IMR-90 (cell line): ENCODE measurements at regions not wholly inside any gene's neighbourhood (a gene's known extent, or its start where the extent isn't known, plus 50 kb on each side); places are given as distances from the start of the nearest gene placed in this dataset.

Experiments
- ATAC-seq: fragments of 200-7000 bp; cut with Tn5 transposase; 2 replicates; pipeline ENCODE4 v1.9.1; 2020; ENCODE audit warnings: low read depth, mild to moderate bottlenecking, moderate library complexity
- BruUV-seq: library from RNA; stranded (reverse); fragments of 400-500 nt; replicated peaks from 2 replicates; lab custom pipeline; 2021; lab: Mats Ljungman, UMichigan
- CTCF ChIA-PET: fragments of 300-600 bp; formaldehyde crosslinking; extraction: SDS; loops from one replicate; lab custom pipeline; 2021; ENCODE audit warnings: antibody characterized with exemption; lab: Yijun Ruan, JAX
- POLR2A ChIA-PET: fragments of 300-600 bp; sonication (Branson Sonifier 250); formaldehyde crosslinking; loops from one replicate; lab custom pipeline; 2022; ENCODE audit warnings: antibody characterized with exemption; ENCODE audit not compliant: unreplicated experiment; lab: Charles Lee
- DNase-seq: peaks from one replicate; pipeline ENCODE4 v3.0.0; 2013
- H2AFZ ChIP-seq: replicated peaks from 2 replicates; pipeline ENCODE3; 2013; ENCODE audit warnings: low read length, mild to moderate bottlenecking; ENCODE audit not compliant: poor library complexity
- H2AK5ac ChIP-seq: 2 replicates; pipeline ENCODE4 v1.6.1; 2013; ENCODE audit warnings: low read depth, low read length, inconsistent platforms
- H2AK9ac ChIP-seq: replicated peaks from 2 replicates; pipeline ENCODE3; 2013; ENCODE audit warnings: mild to moderate bottlenecking, low read depth, low read length, moderate library complexity; ENCODE audit not compliant: poor library complexity
- H2BK120ac ChIP-seq: 2 replicates; pipeline ENCODE4 v1.6.1; 2013; ENCODE audit warnings: low read depth, low read length, inconsistent platforms
- H2BK15ac ChIP-seq: 3 replicates; pipeline ENCODE4 v1.6.1; 2013; ENCODE audit warnings: low read depth, low read length, inconsistent platforms
- H2BK20ac ChIP-seq: 2 replicates; pipeline ENCODE4 v1.6.1; 2013; ENCODE audit warnings: low read depth, mild to moderate bottlenecking, inconsistent platforms, low read length, moderate library complexity
- H2BK5ac ChIP-seq: 2 replicates; pipeline ENCODE4 v1.6.1; 2013; ENCODE audit warnings: mild to moderate bottlenecking, low read depth, low read length, inconsistent platforms; ENCODE audit not compliant: poor library complexity, severe bottlenecking
- H3K14ac ChIP-seq: replicated peaks from 2 replicates; pipeline ENCODE4 v1.6.1; 2013; ENCODE audit warnings: low read depth, low read length, inconsistent platforms
- H3K18ac ChIP-seq: 2 replicates; pipeline ENCODE4 v1.6.1; 2013; ENCODE audit warnings: low read depth, low read length, control low read depth
- H3K23ac ChIP-seq: 2 replicates; pipeline ENCODE4 v1.6.1; 2013; ENCODE audit warnings: low read depth, low read length, inconsistent platforms
- H3K27ac ChIP-seq: 2 replicates; pipeline ENCODE4 v1.5.1; 2013; ENCODE audit warnings: mild to moderate bottlenecking, control low read depth, low read length; ENCODE audit not compliant: insufficient read depth
- H3K27me3 ChIP-seq: 2 replicates; pipeline ENCODE4 v1.6.1; 2013; ENCODE audit warnings: low read length; ENCODE audit not compliant: control insufficient read depth, insufficient read depth
- H3K36me3 ChIP-seq: 2 replicates; pipeline ENCODE4 v1.6.1; 2013; ENCODE audit warnings: low read length, mixed read lengths; ENCODE audit not compliant: control insufficient read depth, insufficient read depth
- H3K4ac ChIP-seq: 2 replicates; pipeline ENCODE4 v1.6.1; 2013; ENCODE audit warnings: low read depth, low read length, inconsistent platforms
- H3K4me1 ChIP-seq: 2 replicates; pipeline ENCODE4 v1.6.1; 2013; ENCODE audit warnings: low read length, mixed read lengths; ENCODE audit not compliant: control insufficient read depth, insufficient read depth
- H3K4me2 ChIP-seq: 2 replicates; pipeline ENCODE4 v1.6.1; 2013; ENCODE audit warnings: low read depth, mild to moderate bottlenecking, control low read depth, low read length, moderate library complexity
- H3K4me3 ChIP-seq: 2 replicates; pipeline ENCODE4 v1.5.1; 2013; ENCODE audit warnings: low read depth, mild to moderate bottlenecking, control low read depth, low read length, moderate library complexity; ENCODE audit not compliant: insufficient read depth
- H3K56ac ChIP-seq: 2 replicates; pipeline ENCODE4 v1.6.1; 2013; ENCODE audit warnings: low read length, inconsistent platforms; ENCODE audit not compliant: insufficient read depth; ENCODE audit errors: extremely low read depth
- H3K79me1 ChIP-seq, 2 experiments: 2 replicates each; pipeline ENCODE4 v1.6.1; 2013; ENCODE audit warnings: low read length in 2 of 2, inconsistent platforms in 1 of 2, low read depth in 1 of 2
- H3K9ac ChIP-seq: 2 replicates; pipeline ENCODE4 v1.6.1; 2013; ENCODE audit warnings: low read depth, low read length, control low read depth
- H3K9me1 ChIP-seq: 2 replicates; pipeline ENCODE4 v1.6.1; 2013; ENCODE audit warnings: low read length, inconsistent platforms; ENCODE audit not compliant: insufficient read depth
- H3K9me3 ChIP-seq: 2 replicates; pipeline ENCODE4 v1.6.1; 2013; ENCODE audit warnings: low read length; ENCODE audit not compliant: control insufficient read depth, insufficient read depth
- H4K20me1 ChIP-seq: 2 replicates; pipeline ENCODE4 v1.6.1; 2013; ENCODE audit warnings: low read length, inconsistent platforms; ENCODE audit not compliant: insufficient read depth
- H4K5ac ChIP-seq: 2 replicates; pipeline ENCODE4 v1.6.1; 2013; ENCODE audit warnings: mild to moderate bottlenecking, low read depth, low read length, control low read depth
- H4K8ac ChIP-seq, 2 experiments: 2 replicates each; pipeline ENCODE4 v1.6.1; 2013; ENCODE audit warnings: low read depth in 2 of 2, low read length in 2 of 2, control low read depth in 1 of 2, inconsistent platforms in 1 of 2
- H4K91ac ChIP-seq: 2 replicates; pipeline ENCODE4 v1.6.1; 2013; ENCODE audit warnings: low read depth, low read length, inconsistent platforms; ENCODE audit not compliant: insufficient read depth
- BHLHE40 ChIP-seq: fragments of 150-350 bp; IDR thresholded peaks from 2 replicates; pipeline ENCODE4 v1.6.1; 2016; ENCODE audit warnings: mild to moderate bottlenecking, low read depth, low read length
- CEBPB ChIP-seq: IDR thresholded peaks from 2 replicates; pipeline ENCODE4 v1.6.1; 2012; ENCODE audit warnings: low read depth, low read length, improper control_type of control experiment
- CHD1 ChIP-seq: IDR thresholded peaks from 2 replicates; pipeline ENCODE4 v1.6.1; 2012; ENCODE audit warnings: low read depth, low read length, improper control_type of control experiment
- CTCF ChIP-seq: conservative IDR thresholded peaks from 2 replicates; pipeline ENCODE4 v1.5.1; 2012; ENCODE audit warnings: mild to moderate bottlenecking, low read depth, low read length, improper control_type of control experiment
- ELK1 ChIP-seq: fragments of 150-350 bp; IDR thresholded peaks from 2 replicates; pipeline ENCODE4 v1.6.1; 2016; ENCODE audit warnings: low read depth, mild to moderate bottlenecking, low read length, moderate library complexity, borderline replicate concordance
- FOS ChIP-seq: fragments of 150-350 bp; IDR thresholded peaks from 2 replicates; pipeline ENCODE4 v1.6.1; 2016; ENCODE audit warnings: low read depth, low read length
- MAFK ChIP-seq: IDR thresholded peaks from 2 replicates; pipeline ENCODE4 v1.6.1; 2012; ENCODE audit warnings: low read depth, low read length, improper control_type of control experiment
- MAZ ChIP-seq: IDR thresholded peaks from 2 replicates; pipeline ENCODE4 v1.6.1; 2012; ENCODE audit warnings: low read depth, mild to moderate bottlenecking, low read length, improper control_type of control experiment, moderate library complexity, borderline replicate concordance
- MXI1 ChIP-seq: IDR thresholded peaks from 2 replicates; pipeline ENCODE4 v1.6.1; 2012; ENCODE audit warnings: low read depth, mild to moderate bottlenecking, low read length, moderate library complexity, borderline replicate concordance
- NFE2L2 ChIP-seq: fragments of 150-350 bp; IDR thresholded peaks from 2 replicates; pipeline ENCODE4 v1.6.1; 2016; ENCODE audit warnings: low read depth, mild to moderate bottlenecking, low read length
- POLR2A ChIP-seq: IDR thresholded peaks from 2 replicates; pipeline ENCODE4 v1.6.1; 2012; ENCODE audit warnings: mild to moderate bottlenecking, low read depth, low read length
- RAD21 ChIP-seq: IDR thresholded peaks from 2 replicates; pipeline ENCODE4 v1.6.1; 2012; ENCODE audit warnings: low read length, improper control_type of control experiment
- RCOR1 ChIP-seq: IDR thresholded peaks from 2 replicates; pipeline ENCODE4 v1.6.1; 2012; ENCODE audit warnings: mild to moderate bottlenecking, low read length, improper control_type of control experiment; ENCODE audit not compliant: insufficient replicate concordance
- RFX5 ChIP-seq: IDR thresholded peaks from 2 replicates; pipeline ENCODE4 v1.8.0; 2012; ENCODE audit warnings: low read depth, mild to moderate bottlenecking, low read length, moderate library complexity
- SMC3 ChIP-seq: fragments of 150-350 bp; IDR thresholded peaks from 2 replicates; pipeline ENCODE4 v1.6.1; 2016; ENCODE audit warnings: low read depth, mild to moderate bottlenecking, antibody characterized with exemption, low read length, moderate library complexity
- USF2 ChIP-seq: fragments of 150-350 bp; IDR thresholded peaks from 2 replicates; pipeline ENCODE4 v1.6.1; 2017; ENCODE audit warnings: mild to moderate bottlenecking, antibody characterized with exemption, low read length, low read depth
- WGBS, 2 experiments: methylation state at CpG; one replicate each; pipeline versions ENCODE4 v1.1.5 to v1.1.7; 2013; ENCODE audit warnings: missing lambda C conversion rate in 2 of 2; ENCODE audit not compliant: insufficient read length in 1 of 2; ENCODE audit errors: extremely low coverage in 2 of 2; 5-methylcytosine and 5-hydroxymethylcytosine counted together
- dilution Hi-C: fragments of 300-500 bp; cut with HindIII; formaldehyde crosslinking; loops from one replicate; pipeline ENCODE4 v1.14.3; 2018; ENCODE audit warnings: low sequenced_read_pairs; ENCODE audit not compliant: unreplicated experiment
- in situ Hi-C: fragments of 300-500 bp; cut with MboI; formaldehyde crosslinking; loops from 3 replicates; pipeline ENCODE4 v1.14.3; 2019; ENCODE audit warnings: low sequenced_read_pairs, inconsistent platforms, mixed read lengths
- intact Hi-C: fragments of 100-400 bp; cut with micrococcal nuclease; formaldehyde crosslinking; loops from 2 replicates; pipeline ENCODE4 v1.10.0; 2022

GRCh38 chr17:77792626-77793025 is 165.9 kb upstream of the TNRC6C start:
- no peaks in the 10 kb centered on the region for H3K79me1 ChIP-seq
- H4K20me1 ChIP-seq = no peaks in the 10 kb centered on the region
- H3K27ac ChIP-seq = no peak overlapping the region
- H3K4me1 ChIP-seq = no peaks in the 10 kb centered on the region
- H3K4ac ChIP-seq = no peak overlapping the region
- no peak overlapping the region for H2BK15ac ChIP-seq
- no peak overlapping the region for H2BK120ac ChIP-seq
- H3K23ac ChIP-seq = no peak overlapping the region
- no peak overlapping the region for H2BK5ac ChIP-seq
- dilution Hi-C loops = no loop called here
- intact Hi-C loops = no loop called here
- no peak overlapping the region for H3K4me2 ChIP-seq
- H2AK9ac ChIP-seq = no peak overlapping the region
- no peak overlapping the region for H3K9ac ChIP-seq
- in situ Hi-C loops = no loop called here
- no peak overlapping the region for H2AK5ac ChIP-seq
- ChIA-PET POLR2A (no interaction called here), CTCF (no interaction called here)
- BruUV-seq = no TSS peak
- H4K5ac ChIP-seq = no peak overlapping the region
- DNase-seq (no peak), ATAC-seq (no peak)
- H4K8ac ChIP-seq = no peak overlapping the region
- TF ChIP-seq RCOR1 = no peak
- no peak for TF ChIP-seq CTCF
- no peak for TF ChIP-seq ELK1
- TF ChIP-seq FOS = no peak
- no peak for TF ChIP-seq MXI1
- no peak for TF ChIP-seq NFE2L2
- no peak for TF ChIP-seq RFX5
- no peak for TF ChIP-seq USF2
- TF ChIP-seq POLR2A = no peak
- TF ChIP-seq CHD1 = no peak
- no peak for TF ChIP-seq BHLHE40
- TF ChIP-seq MAZ = no peak
- TF ChIP-seq MAFK = no peak
- TF ChIP-seq SMC3 = no peak
- no peak for TF ChIP-seq CEBPB
- no peak for TF ChIP-seq RAD21
- H3K9me3 ChIP-seq = no peaks in the 10 kb centered on the region
- no peaks in the 10 kb centered on the region for H3K9me1 ChIP-seq
- no peak overlapping the region for H2BK20ac ChIP-seq
- peaks cover 59% of the 10 kb centered on the region for H3K27me3 ChIP-seq
- H2AFZ ChIP-seq = no peak overlapping the region
- H3K4me3 ChIP-seq = no peak overlapping the region
- WGBS, 2 experiments = no CpG with 5 or more reads among the region's 10 CpGs
- H3K14ac ChIP-seq = no peak overlapping the region
- no peak overlapping the region for H3K18ac ChIP-seq
- H3K36me3 ChIP-seq = no peaks in the 10 kb centered on the region
- no peak overlapping the region for H4K91ac ChIP-seq
- H3K56ac ChIP-seq = no peak overlapping the region
